ENCODE measurements at regions not wholly inside any gene's neighbourhood (a gene's known extent, or its start where the extent isn't known, plus 50 kb on each side); places are given as distances from the start of the nearest gene placed in this dataset.

GRCh38 chr7:81167934-81168333 lies 249.1 kb upstream of the SEMA3C start:
- TF ChIP-seq POLR2AphosphoS5 (IDR thresholded peaks at IDR 0.05; ENCODE audit: low read depth, low read length) (no peak), SIN3A (IDR thresholded peaks at IDR 0.05; ENCODE audit: borderline replicate concordance, insufficient read depth, low read length) (no peak), REST (IDR thresholded peaks at IDR 0.05; ENCODE audit: insufficient read depth in 1 of 2, low read depth in 2 of 2, low read length in 2 of 2) (no peak), TAF1 (IDR thresholded peaks at IDR 0.05; ENCODE audit: borderline replicate concordance, insufficient read depth, low read length) (no peak), FOXP2 (optimal IDR thresholded peaks at IDR 0.05; ENCODE audit: borderline replicate concordance, extremely low read depth, extremely low read length, insufficient read depth) (no peak)

Measured in PFSK-1 (cell line).